ENCODE measurements at regions not wholly inside any gene's neighbourhood (a gene's known extent, or its start where the extent isn't known, plus 50 kb on each side); places are given as distances from the start of the nearest gene placed in this dataset.

DNA sequence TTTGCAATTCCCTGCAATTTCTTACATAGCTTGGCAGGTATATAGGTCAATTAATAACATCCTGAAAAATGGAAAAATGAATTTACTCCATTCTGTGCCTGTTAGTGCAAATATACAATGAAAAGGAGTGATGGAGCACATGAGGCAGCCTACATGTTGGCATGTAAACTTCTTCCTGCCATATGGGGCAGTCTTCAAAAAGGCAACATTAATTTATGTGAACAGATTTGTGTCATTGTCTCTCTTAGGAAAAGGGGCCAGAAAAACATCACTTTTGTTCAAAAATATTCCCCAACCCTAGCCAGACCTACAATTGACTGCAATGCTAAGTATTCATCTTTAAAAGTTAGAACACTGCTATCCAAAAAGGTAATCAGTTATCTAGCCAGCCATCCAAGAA, 332.2 kb downstream of the TBC1D4 start (continued):
- TF ChIP-seq, protein P1, sequence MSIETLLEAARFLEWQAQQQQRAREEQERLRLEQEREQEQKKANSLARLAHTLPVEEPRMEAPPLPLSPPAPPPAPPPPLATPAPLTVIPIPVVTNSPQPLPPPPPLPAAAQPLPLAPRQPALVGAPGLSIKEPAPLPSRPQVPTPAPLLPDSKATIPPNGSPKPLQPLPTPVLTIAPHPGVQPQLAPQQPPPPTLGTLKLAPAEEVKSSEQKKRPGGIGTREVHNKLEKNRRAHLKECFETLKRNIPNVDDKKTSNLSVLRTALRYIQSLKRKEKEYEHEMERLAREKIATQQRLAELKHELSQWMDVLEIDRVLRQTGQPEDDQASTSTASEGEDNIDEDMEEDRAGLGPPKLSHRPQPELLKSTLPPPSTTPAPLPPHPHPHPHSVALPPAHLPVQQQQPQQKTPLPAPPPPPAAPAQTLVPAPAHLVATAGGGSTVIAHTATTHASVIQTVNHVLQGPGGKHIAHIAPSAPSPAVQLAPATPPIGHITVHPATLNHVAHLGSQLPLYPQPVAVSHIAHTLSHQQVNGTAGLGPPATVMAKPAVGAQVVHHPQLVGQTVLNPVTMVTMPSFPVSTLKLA (IDR thresholded peaks at IDR 0.05), result no peak
- TF ChIP-seq AGO1 (IDR thresholded peaks at IDR 0.05; ENCODE audit: low read depth, low read length, poor library complexity, severe bottlenecking) (no peak), NR2F1 (CRISPR knock-in tag; IDR thresholded peaks at IDR 0.05) (no peak)
- TF ChIP-seq, protein P2, sequence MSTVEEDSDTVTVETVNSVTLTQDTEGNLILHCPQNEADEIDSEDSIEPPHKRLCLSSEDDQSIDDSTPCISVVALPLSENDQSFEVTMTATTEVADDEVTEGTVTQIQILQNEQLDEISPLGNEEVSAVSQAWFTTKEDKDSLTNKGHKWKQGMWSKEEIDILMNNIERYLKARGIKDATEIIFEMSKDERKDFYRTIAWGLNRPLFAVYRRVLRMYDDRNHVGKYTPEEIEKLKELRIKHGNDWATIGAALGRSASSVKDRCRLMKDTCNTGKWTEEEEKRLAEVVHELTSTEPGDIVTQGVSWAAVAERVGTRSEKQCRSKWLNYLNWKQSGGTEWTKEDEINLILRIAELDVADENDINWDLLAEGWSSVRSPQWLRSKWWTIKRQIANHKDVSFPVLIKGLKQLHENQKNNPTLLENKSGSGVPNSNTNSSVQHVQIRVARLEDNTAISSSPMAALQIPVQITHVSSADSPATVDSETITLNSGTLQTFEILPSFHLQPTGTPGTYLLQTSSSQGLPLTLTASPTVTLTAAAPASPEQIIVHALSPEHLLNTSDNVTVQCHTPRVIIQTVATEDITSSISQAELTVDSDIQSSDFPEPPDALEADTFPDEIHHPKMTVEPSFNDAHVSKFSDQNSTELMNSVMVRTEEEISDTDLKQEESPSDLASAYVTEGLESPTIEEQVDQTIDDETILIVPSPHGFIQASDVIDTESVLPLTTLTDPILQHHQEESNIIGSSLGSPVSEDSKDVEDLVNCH (CRISPR knock-in tag; IDR thresholded peaks at IDR 0.05), result no peak

DNA sequence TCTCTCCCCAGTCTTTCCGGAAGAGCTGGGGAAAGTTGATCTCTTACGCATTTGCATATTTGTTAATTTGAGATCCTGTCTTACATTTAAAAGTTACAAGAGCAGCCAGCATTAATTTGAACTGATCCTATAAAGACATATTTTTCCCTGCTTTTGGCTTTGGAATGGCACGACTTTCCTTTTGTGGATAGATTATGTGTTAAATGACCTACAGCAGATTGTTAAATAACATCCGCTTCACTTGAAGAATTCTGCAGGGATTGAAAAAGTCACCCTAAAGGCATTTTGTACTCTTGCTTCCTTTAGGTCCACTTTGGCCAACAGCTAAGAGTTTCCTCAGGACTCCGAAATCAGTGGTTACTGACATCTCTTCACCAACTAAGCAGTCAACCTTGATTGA, 334.0 kb downstream of the TBC1D4 start:
- ATAC-seq (no peak), DNase-seq (ENCODE audit: low spot score) (no peak), FAIRE-seq (no peak)
- H3K27ac ChIP-seq (ENCODE audit: extremely low read length, insufficient read depth, low read length), result no peak overlapping the region
- no peak overlapping the region for H3K4me2 ChIP-seq (ENCODE audit: low read depth, low read length)
- intact Hi-C loops (cut with micrococcal nuclease; ENCODE audit: unreplicated experiment), result no loop called here
- BruUV-seq (replicated peaks), result no TSS peak
- no peak overlapping the region for H3K9ac ChIP-seq (ENCODE audit: insufficient read depth, low read depth, low read length)
- POLR2A ChIA-PET, result no interaction called here
- no peaks in the 10 kb centered on the region for H4K20me1 ChIP-seq (ENCODE audit: insufficient read depth, low read length)
- WGBS (ENCODE audit: low lambda C conversion rate), result 38% methylated on average over 5 of the region's 5 CpGs
- no peak overlapping the region for H2AFZ ChIP-seq (ENCODE audit: low read length)
- H3K4me3 ChIP-seq (replicated peaks in 1 of 3; ENCODE audit: insufficient read depth in 1 of 3, low read depth in 2 of 3, low read length in 3 of 3), result no peak overlapping the region
- in situ Hi-C loops (cut with HindIII; ENCODE audit: extremely low pct_ligation_motif_present, low pct_unique_long_range_greater_than_20kb), result no loop called here
- CTCF ChIA-PET (ENCODE audit: low intra/inter-chr PET ratio, low total read pairs), result no interaction called here
- no peaks in the 10 kb centered on the region for H3K4me1 ChIP-seq (ENCODE audit: insufficient read depth, low read length)
- H3K9me3 ChIP-seq (ENCODE audit: low read length), result no peaks in the 10 kb centered on the region
- no peaks in the 10 kb centered on the region for H3K27me3 ChIP-seq (ENCODE audit: control insufficient read depth in 1 of 2, insufficient read depth in 2 of 2, low read length in 2 of 2)
- no peaks in the 10 kb centered on the region for H3K36me3 ChIP-seq (replicated peaks in 1 of 2; ENCODE audit: control insufficient read depth in 1 of 2, insufficient read depth in 2 of 2, low read length in 2 of 2)
- no peaks in the 10 kb centered on the region for H3K79me2 ChIP-seq (ENCODE audit: insufficient read depth, low read length)
- TF ChIP-seq, protein P3, sequence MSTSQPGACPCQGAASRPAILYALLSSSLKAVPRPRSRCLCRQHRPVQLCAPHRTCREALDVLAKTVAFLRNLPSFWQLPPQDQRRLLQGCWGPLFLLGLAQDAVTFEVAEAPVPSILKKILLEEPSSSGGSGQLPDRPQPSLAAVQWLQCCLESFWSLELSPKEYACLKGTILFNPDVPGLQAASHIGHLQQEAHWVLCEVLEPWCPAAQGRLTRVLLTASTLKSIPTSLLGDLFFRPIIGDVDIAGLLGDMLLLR (CRISPR knock-in tag; IDR thresholded peaks at IDR 0.05), result no peak
- no peak for TF ChIP-seq ATF1 (CRISPR knock-in tag; IDR thresholded peaks at IDR 0.05)
- TF ChIP-seq WIZ (CRISPR knock-in tag; IDR thresholded peaks at IDR 0.05), result no peak
- no peak for TF ChIP-seq CCAR2 (optimal IDR thresholded peaks at IDR 0.05; ENCODE audit: low read depth, low read length)
- TF ChIP-seq, protein P4, sequence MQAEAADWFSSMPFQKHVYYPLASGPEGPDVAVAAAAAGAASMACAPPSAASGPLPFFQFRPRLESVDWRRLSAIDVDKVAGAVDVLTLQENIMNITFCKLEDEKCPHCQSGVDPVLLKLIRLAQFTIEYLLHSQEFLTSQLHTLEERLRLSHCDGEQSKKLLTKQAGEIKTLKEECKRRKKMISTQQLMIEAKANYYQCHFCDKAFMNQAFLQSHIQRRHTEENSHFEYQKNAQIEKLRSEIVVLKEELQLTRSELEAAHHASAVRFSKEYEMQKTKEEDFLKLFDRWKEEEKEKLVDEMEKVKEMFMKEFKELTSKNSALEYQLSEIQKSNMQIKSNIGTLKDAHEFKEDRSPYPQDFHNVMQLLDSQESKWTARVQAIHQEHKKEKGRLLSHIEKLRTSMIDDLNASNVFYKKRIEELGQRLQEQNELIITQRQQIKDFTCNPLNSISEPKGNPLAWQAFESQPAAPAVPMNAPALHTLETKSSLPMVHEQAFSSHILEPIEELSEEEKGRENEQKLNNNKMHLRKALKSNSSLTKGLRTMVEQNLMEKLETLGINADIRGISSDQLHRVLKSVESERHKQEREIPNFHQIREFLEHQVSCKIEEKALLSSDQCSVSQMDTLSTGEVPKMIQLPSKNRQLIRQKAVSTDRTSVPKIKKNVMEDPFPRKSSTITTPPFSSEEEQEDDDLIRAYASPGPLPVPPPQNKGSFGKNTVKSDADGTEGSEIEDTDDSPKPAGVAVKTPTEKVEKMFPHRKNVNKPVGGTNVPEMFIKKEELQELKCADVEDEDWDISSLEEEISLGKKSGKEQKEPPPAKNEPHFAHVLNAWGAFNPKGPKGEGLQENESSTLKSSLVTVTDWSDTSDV (CRISPR knock-in tag; IDR thresholded peaks at IDR 0.05), result no peak
- TF ChIP-seq, protein P5, sequence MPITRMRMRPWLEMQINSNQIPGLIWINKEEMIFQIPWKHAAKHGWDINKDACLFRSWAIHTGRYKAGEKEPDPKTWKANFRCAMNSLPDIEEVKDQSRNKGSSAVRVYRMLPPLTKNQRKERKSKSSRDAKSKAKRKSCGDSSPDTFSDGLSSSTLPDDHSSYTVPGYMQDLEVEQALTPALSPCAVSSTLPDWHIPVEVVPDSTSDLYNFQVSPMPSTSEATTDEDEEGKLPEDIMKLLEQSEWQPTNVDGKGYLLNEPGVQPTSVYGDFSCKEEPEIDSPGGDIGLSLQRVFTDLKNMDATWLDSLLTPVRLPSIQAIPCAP (CRISPR knock-in tag; IDR thresholded peaks at IDR 0.05; ENCODE audit: low read depth), result no peak
- no peak for TF ChIP-seq TBX2 (CRISPR knock-in tag; IDR thresholded peaks at IDR 0.05; ENCODE audit: borderline replicate concordance)
- TF ChIP-seq, protein P6, sequence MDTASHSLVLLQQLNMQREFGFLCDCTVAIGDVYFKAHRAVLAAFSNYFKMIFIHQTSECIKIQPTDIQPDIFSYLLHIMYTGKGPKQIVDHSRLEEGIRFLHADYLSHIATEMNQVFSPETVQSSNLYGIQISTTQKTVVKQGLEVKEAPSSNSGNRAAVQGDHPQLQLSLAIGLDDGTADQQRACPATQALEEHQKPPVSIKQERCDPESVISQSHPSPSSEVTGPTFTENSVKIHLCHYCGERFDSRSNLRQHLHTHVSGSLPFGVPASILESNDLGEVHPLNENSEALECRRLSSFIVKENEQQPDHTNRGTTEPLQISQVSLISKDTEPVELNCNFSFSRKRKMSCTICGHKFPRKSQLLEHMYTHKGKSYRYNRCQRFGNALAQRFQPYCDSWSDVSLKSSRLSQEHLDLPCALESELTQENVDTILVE (CRISPR knock-in tag; IDR thresholded peaks at IDR 0.05), result no peak
- no peak for TF ChIP-seq NRL (CRISPR knock-in tag; IDR thresholded peaks at IDR 0.05; ENCODE audit: borderline replicate concordance)
